Activated CD4-positive, alpha-beta T cell treated with anti-CD3 and anti-CD28 coated beads, Interleukin-2, amount 10 ng/mL, durations not matched to agents 24 days and 14 days (primary cell): ENCODE measurements at regions not wholly inside any gene's neighbourhood (a gene's known extent, or its start where the extent isn't known, plus 50 kb on each side); places are given as distances from the start of the nearest gene placed in this dataset.
A peak's percentile ranks its signal among the peaks of the same experiment; 100 is the strongest.

Experiments
- DNase-seq: peaks from one replicate; pipeline ENCODE4 v3.0.0; 2022
- H3K27ac Mint-ChIP-seq: one replicate; pipeline ENCODE4 v1.8.0; 2022; ENCODE audit warnings: mild to moderate bottlenecking, mixed read lengths
- H3K27me3 Mint-ChIP-seq: one replicate; pipeline ENCODE4 v1.8.0; 2022; ENCODE audit warnings: mixed read lengths
- H3K36me3 Mint-ChIP-seq: one replicate; pipeline ENCODE4 v1.8.0; 2022; ENCODE audit warnings: low read depth, mild to moderate bottlenecking, mixed read lengths
- H3K4me1 Mint-ChIP-seq: one replicate; pipeline ENCODE4 v1.8.0; 2021; ENCODE audit warnings: mixed read lengths
- H3K4me3 Mint-ChIP-seq: one replicate; pipeline ENCODE4 v1.8.0; 2022; ENCODE audit warnings: mild to moderate bottlenecking, moderate library complexity, mixed read lengths
- H3K9me3 Mint-ChIP-seq: one replicate; pipeline ENCODE4 v1.8.0; 2021; ENCODE audit warnings: mixed read lengths
- intact Hi-C: fragments of 100-400 bp; cut with micrococcal nuclease; formaldehyde crosslinking; loops from one replicate; pipeline ENCODE4 v1.15.1; 2023

DNA sequence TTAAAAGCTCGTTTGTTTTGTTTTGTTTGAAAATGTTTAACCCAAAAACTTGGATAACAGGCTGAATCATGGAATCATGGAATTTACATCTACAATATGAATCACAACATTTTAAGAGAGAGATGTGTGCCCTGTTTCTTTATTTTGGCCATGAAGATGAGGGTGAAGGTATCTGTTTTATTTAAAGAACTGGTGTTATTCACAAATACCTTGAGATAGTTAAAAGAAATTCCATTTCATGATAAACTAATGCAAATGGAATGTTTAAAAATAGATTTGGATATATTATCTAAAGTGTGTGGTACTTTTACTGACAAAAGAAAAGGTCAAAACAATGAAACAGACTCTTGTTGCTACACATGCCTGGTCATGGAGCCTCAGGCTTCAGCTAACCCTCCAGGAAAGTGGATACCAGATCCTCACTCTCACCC, 486.0 kb upstream of the CFAP20DC start:
- peaks cover 5% of the 10 kb centered on the region for H3K4me1 Mint-ChIP-seq
- no peak overlapping the region for H3K27ac Mint-ChIP-seq
- H3K36me3 Mint-ChIP-seq, result no peaks in the 10 kb centered on the region
- H3K9me3 Mint-ChIP-seq, result peaks cover 10% of the 10 kb centered on the region
- DNase-seq, result no peak
- intact Hi-C loops, result no loop called here
- H3K27me3 Mint-ChIP-seq, result no peaks in the 10 kb centered on the region
- H3K4me3 Mint-ChIP-seq, result no peak overlapping the region

DNA sequence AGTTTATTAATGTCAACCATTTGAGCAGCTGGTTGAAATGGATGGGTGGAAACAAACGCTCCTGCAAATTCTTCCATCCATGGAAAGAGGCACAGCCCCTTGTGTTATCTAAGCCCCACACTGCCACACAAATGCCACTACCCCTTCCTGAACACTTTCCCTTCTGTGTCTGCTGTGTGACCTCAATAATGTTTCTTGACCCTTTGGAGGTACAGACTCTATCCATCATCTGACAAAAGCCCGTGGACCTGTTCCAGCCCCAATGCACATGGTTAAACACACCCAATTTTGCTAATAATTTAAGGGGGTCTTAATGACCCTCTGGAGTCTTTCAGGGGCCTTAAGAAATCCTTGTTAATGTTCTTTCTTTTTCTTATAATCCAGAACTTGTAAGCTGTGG, 482.2 kb upstream of the CFAP20DC start:
- intact Hi-C loops, result no loop called here
- H3K27ac Mint-ChIP-seq, result no peak overlapping the region
- peaks cover 10% of the 10 kb centered on the region for H3K9me3 Mint-ChIP-seq
- peaks cover 6% of the 10 kb centered on the region for H3K4me1 Mint-ChIP-seq
- no peak overlapping the region for H3K4me3 Mint-ChIP-seq
- H3K36me3 Mint-ChIP-seq, result no peaks in the 10 kb centered on the region
- no peaks in the 10 kb centered on the region for H3K27me3 Mint-ChIP-seq
- DNase-seq, result no peak

DNA sequence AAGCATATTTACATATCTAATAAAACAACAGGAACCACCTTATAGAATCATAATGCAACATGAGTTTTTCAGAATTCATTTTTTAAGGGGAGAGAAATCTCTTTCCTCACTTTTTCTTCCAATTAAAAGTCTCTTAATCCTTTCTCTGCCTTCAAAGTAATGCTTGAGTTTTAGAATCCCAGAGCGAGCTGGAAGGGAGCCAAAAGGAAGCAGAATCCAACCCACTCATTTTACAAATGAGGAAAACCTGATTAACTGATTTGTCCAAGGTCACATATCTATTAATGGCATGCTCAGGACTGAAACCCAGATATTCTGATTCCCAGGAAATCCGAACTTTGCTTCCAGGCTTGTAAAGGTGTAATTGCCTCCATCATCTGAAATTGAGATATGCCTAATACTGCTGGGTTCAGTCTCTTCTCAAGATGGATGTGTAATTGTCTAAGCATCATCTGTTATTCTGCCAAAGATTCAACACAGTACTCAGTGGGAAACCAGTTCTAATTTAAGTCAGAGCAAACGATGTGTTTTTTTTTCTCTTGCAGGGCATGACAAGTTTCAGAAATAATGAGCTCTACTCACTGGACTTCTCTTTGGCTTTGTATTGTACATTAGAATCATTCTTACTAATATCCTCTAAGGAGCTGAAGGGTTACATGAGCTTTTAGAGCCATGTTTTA, 481.4 kb upstream of the CFAP20DC start:
- no peak overlapping the region for H3K4me3 Mint-ChIP-seq
- H3K27me3 Mint-ChIP-seq, result no peaks in the 10 kb centered on the region
- peaks cover 8% of the 10 kb centered on the region for H3K4me1 Mint-ChIP-seq
- no peak overlapping the region for H3K27ac Mint-ChIP-seq
- DNase-seq, result no peak
- intact Hi-C loops, result no loop called here
- no peaks in the 10 kb centered on the region for H3K36me3 Mint-ChIP-seq
- H3K9me3 Mint-ChIP-seq, result peaks cover 10% of the 10 kb centered on the region

DNA sequence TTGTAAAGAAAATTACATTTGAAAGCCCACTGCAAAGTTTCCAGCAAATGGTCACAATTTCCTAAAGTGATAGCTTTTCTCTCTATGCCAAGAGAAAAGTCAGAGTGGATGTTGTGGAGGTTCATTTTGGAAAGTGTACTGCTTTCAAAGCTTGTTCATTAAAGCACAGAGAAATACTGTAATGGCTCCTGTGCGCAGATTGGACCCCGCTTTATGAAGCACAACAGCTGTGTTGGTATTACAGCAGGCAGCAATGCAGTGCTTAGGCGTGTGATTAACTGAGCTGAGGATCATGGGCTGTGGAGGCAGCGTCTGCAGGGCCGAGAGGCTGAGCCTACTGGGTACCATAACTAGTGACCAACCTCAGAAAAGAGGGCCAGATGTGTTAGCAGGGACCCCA, 478.4 kb upstream of the CFAP20DC start:
- intact Hi-C loops, result no loop called here
- DNase-seq, result no peak
- H3K9me3 Mint-ChIP-seq, result peaks cover 24% of the 10 kb centered on the region
- H3K27me3 Mint-ChIP-seq, result no peaks in the 10 kb centered on the region
- peaks cover 11% of the 10 kb centered on the region for H3K4me1 Mint-ChIP-seq
- H3K27ac Mint-ChIP-seq, result no peak overlapping the region
- H3K36me3 Mint-ChIP-seq, result peaks cover 8% of the 10 kb centered on the region
- H3K4me3 Mint-ChIP-seq, result no peak overlapping the region

DNA sequence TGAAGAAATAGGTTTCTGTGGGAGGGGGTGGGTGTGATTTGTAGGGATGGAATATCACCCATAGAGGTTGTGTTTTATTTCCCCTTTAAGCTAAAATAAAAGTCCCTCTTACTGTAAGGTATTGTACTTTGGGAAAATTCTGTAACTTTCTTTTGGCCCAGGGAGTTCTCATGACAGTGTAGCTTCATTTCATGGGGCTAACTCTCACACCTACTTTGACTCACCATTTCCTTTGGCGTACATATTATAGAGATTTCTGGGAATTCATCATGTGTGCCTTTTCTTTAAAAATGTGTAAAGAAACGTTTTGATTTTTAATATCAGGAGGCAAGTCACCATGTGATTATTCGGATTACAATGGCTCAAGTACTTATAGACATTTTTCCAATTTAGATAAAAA, 477.7 kb upstream of the CFAP20DC start:
- Mint-ChIP-seq H3K27ac (peak overlapping the region; percentile 68), H3K27me3 (no peaks in the 10 kb centered on the region), H3K9me3 (peaks cover 24% of the 10 kb centered on the region), H3K4me1 (peaks cover 11% of the 10 kb centered on the region), H3K36me3 (peaks cover 8% of the 10 kb centered on the region), H3K4me3 (no peak overlapping the region)
- DNase-seq, result no peak
- intact Hi-C loops, result loop anchor here (1.0 kb wide), 2 partner anchors 76 to 141 kb away; no protein-coding TSS in a partner anchor

DNA sequence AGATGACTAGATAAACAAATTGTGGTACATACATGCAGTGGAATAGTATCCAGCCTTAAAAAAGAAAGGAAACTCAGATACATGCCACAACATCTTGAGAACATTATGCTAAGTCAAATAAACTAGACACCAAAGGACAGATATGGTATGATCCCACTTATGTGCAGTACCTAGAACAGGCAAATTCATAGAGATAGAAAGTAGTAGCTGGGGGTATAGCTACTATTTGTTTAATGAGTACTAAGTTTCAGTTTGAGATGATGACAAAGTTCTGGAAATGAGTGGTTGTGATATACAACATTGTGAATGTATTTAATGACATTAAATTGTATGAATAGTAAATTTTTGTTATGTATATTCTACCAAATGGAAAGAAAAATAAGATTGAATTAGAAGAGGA, 477.2 kb upstream of the CFAP20DC start:
- peak overlapping the region; percentile 68 for H3K27ac Mint-ChIP-seq
- peaks cover 24% of the 10 kb centered on the region for H3K9me3 Mint-ChIP-seq
- no peak for DNase-seq
- intact Hi-C loops, result loop anchor here (1.0 kb wide), 2 partner anchors 76 to 141 kb away; no protein-coding TSS in a partner anchor
- H3K27me3 Mint-ChIP-seq, result no peaks in the 10 kb centered on the region
- peaks cover 8% of the 10 kb centered on the region for H3K36me3 Mint-ChIP-seq
- H3K4me1 Mint-ChIP-seq, result peaks cover 11% of the 10 kb centered on the region
- H3K4me3 Mint-ChIP-seq, result no peak overlapping the region

DNA sequence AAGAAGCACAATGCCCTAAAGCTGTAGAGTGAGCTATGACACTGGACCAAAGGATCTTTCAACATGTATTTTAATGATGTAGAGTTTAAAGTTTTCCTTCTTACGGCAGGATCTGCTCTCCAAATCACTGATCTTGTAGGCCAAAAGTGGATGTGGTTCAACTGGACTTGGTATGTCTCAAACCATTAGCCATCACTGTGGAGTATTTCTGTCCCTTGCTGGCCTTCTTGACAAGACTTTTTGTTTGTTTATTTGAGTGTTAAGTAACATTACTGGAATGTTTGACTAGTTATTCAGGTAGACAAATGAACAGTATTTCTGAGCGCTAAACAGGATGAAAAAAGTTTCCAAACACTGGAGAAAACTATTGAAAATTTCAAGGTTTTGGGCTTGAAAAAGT, 472.7 kb upstream of the CFAP20DC start:
- no peak overlapping the region for H3K27ac Mint-ChIP-seq
- H3K9me3 Mint-ChIP-seq, result peaks cover 18% of the 10 kb centered on the region
- no peak overlapping the region for H3K4me3 Mint-ChIP-seq
- H3K4me1 Mint-ChIP-seq, result peaks cover 10% of the 10 kb centered on the region
- intact Hi-C loops, result no loop called here
- peaks cover 8% of the 10 kb centered on the region for H3K36me3 Mint-ChIP-seq
- no peaks in the 10 kb centered on the region for H3K27me3 Mint-ChIP-seq
- DNase-seq, result no peak

DNA sequence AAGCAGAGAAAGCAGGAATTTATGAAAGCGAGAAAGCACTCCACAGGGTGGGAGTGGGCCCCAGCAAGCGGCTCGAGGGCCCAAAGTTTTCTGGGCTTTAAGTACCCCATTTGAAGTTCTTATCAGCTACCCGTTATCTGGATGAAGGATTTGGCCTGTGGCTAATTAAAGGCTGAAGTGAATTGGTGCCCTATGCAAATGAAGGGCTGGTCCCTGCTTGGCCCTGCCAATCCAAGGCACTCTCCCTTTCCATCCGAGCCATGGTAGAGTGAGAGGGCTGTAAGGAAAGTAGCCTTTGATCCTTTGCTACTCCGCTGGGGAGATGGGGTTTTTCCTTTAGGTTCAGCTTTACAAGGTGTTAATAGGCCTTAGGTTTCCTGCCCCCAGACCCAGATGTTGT, 469.3 kb upstream of the CFAP20DC start:
- intact Hi-C loops, result no loop called here
- H3K4me1 Mint-ChIP-seq, result no peaks in the 10 kb centered on the region
- no peak overlapping the region for H3K27ac Mint-ChIP-seq
- H3K36me3 Mint-ChIP-seq, result no peaks in the 10 kb centered on the region
- H3K4me3 Mint-ChIP-seq, result no peak overlapping the region
- no peak for DNase-seq
- H3K27me3 Mint-ChIP-seq, result peaks cover 3% of the 10 kb centered on the region
- H3K9me3 Mint-ChIP-seq, result no peaks in the 10 kb centered on the region

DNA sequence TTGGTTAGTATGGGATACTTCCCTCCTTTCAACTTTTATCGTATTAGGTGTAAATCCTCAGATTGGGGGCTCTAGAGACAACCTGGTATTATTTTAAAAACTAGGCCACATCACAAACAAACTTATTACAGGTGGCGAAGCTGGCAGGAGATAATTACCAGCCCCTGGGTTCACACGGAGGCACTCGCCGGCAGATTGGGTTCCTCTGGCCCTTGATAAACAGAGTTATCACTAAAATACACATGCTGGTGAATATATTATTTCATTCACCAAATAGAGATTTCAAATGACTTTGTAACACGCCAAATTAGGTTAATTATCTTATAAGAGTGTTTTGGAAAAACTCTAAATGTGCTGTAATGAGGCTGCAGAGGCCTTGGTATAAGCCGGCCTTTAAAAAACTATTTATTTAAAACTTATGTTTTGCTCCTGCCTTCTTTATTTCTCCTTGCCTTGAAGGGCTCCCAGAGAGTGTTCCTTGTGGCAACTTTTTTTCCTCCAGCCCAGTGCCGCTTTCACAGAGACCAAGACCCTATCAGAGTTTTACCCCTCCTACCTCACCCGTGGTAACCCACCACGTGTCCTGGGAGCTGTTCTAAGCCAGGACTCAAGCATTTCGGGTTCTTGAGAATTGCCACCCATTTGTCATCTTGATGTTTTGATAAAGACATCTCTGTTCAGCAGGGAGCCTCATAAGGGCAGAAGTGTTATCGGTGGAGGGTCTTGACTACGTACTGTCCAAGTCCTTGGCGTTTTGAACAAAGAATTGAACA, 468.6 kb upstream of the CFAP20DC start:
- intact Hi-C loops, result no loop called here
- no peak overlapping the region for H3K4me3 Mint-ChIP-seq
- H3K27ac Mint-ChIP-seq, result no peak overlapping the region
- H3K36me3 Mint-ChIP-seq, result no peaks in the 10 kb centered on the region
- no peaks in the 10 kb centered on the region for H3K4me1 Mint-ChIP-seq
- peaks cover 3% of the 10 kb centered on the region for H3K27me3 Mint-ChIP-seq
- H3K9me3 Mint-ChIP-seq, result no peaks in the 10 kb centered on the region
- DNase-seq, result no peak

DNA sequence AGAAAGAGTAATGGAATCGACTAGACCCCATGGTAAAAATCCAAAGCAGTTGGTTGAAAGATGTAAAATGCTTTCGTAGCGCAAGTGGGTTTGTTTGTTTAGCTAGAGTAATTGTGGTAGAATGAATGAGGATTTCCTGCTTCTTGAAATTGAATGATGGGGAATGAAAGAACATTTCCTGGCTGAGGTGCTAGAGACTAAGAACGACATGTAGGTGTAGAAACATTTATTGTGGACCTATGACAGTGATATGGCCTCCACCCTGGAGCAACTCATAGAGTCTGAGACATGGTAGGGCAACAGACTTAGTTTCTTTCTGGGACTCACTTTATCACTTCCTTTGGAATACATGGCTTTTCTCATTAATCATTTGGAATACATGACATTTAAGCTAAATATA, 467.6 kb upstream of the CFAP20DC start:
- Mint-ChIP-seq H3K9me3 (no peaks in the 10 kb centered on the region), H3K27me3 (peaks cover 3% of the 10 kb centered on the region), H3K4me3 (no peak overlapping the region), H3K36me3 (no peaks in the 10 kb centered on the region), H3K4me1 (no peaks in the 10 kb centered on the region), H3K27ac (no peak overlapping the region)
- no peak for DNase-seq
- intact Hi-C loops, result no loop called here

DNA sequence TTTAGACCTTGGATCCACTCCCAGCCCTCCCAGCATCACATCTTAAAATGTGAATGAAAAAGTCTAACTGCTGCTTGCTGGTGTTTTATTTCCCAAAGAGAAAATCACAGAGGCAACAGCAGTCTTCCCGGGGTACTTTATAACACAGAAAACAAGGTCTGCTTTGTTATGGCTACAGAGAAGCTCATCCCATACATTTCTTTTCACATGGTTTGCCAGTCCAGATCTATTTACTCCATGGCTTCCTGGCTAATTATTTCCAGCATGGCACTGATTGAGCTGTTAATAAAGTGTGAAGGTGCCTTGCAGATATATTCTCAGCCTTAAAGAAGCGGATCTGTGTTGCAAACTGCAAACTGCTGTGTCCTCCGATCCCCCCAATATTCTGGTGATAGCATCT, 466.1 kb upstream of the CFAP20DC start:
- H3K27me3 Mint-ChIP-seq, result peaks cover 3% of the 10 kb centered on the region
- DNase-seq, result no peak
- H3K9me3 Mint-ChIP-seq, result no peaks in the 10 kb centered on the region
- intact Hi-C loops, result no loop called here
- H3K36me3 Mint-ChIP-seq, result no peaks in the 10 kb centered on the region
- no peaks in the 10 kb centered on the region for H3K4me1 Mint-ChIP-seq
- no peak overlapping the region for H3K27ac Mint-ChIP-seq
- H3K4me3 Mint-ChIP-seq, result no peak overlapping the region

DNA sequence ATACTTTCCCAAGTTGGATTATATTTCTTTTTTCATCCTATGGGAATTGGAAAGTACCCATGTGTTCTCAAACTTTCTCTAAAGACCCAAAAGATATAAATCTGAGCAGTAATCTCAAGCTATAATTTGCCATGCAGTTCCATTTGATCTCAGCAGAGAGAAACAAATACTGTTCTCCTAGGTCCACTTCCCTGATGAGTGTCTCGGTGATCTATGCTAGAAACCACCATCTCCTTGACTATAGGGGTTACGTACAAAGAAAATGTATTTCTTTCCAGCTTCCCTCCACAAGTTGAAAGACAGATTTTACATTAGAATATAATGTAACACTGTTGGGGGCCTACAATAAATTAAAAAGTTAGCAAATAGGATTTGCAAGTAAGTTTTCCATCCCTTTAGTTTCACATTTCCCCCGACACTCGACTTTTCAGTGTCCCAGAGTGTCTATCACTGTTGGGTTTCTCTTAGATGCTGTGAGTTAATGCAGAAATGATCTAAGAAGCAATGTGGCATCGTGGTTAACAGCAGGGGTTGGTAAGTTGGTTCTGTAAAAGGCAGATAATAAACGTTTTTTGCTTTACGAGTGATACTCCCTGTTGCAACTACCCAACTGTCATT, 465.1 kb upstream of the CFAP20DC start:
- no peak for DNase-seq
- no peak overlapping the region for H3K27ac Mint-ChIP-seq
- peaks cover 3% of the 10 kb centered on the region for H3K27me3 Mint-ChIP-seq
- no peaks in the 10 kb centered on the region for H3K36me3 Mint-ChIP-seq
- H3K4me3 Mint-ChIP-seq, result no peak overlapping the region
- H3K4me1 Mint-ChIP-seq, result no peaks in the 10 kb centered on the region
- intact Hi-C loops, result no loop called here
- no peaks in the 10 kb centered on the region for H3K9me3 Mint-ChIP-seq

DNA sequence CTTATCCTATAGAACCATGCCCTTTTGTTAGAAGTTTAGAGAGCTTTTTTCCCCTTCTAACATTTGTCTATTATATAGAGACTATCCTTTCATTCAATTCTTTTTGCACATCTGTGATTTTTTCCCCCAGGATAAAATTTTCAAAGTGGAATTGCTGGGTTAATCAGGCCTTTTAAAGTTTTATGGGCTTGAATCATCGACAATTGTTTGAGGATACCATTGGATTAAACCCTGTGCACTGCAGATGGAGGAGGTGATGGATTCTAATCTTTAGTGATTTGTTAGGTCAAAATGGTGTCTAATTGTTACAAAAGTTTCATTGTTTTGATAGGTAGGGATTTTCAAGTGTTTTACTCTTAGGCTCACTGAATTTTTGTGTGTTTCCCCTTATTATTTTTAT, 463.7 kb upstream of the CFAP20DC start:
- DNase-seq, result no peak
- H3K9me3 Mint-ChIP-seq, result peaks cover 10% of the 10 kb centered on the region
- intact Hi-C loops, result no loop called here
- H3K4me1 Mint-ChIP-seq, result no peaks in the 10 kb centered on the region
- H3K27ac Mint-ChIP-seq, result no peak overlapping the region
- no peaks in the 10 kb centered on the region for H3K36me3 Mint-ChIP-seq
- H3K4me3 Mint-ChIP-seq, result no peak overlapping the region
- H3K27me3 Mint-ChIP-seq, result peaks cover 3% of the 10 kb centered on the region

DNA sequence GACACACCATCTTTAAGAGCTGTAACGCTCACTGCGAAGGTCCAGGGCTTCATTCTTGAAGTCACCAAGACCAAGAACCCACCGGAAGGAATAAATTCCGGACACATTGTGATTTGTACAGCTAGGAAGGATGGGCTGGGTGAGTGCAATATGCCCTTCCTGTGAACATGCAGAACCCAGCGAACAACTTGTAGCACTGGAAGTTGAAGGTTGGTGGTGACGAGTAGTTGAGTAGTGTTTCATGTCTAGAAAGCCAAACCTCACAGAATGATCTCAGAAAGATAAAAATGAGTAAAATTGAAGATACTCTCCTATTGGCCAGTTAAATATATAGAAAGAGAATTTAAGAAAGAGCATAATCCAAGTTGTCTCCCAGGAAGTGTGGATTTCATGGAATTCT, 462.2 kb upstream of the CFAP20DC start:
- H3K4me1 Mint-ChIP-seq, result no peaks in the 10 kb centered on the region
- DNase-seq, result no peak
- intact Hi-C loops, result no loop called here

More for the DNA sequence above, 462.2 kb upstream of the CFAP20DC start:
- Mint-ChIP-seq H3K27ac (no peak overlapping the region), H3K4me3 (no peak overlapping the region), H3K27me3 (peaks cover 3% of the 10 kb centered on the region), H3K9me3 (peaks cover 11% of the 10 kb centered on the region), H3K36me3 (no peaks in the 10 kb centered on the region)
